ENCODE measurements at regions not wholly inside any gene's neighbourhood (a gene's known extent, or its start where the extent isn't known, plus 50 kb on each side); places are given as distances from the start of the nearest gene placed in this dataset.

GRCh38 chr13:59497621-59498247 lies 666.0 kb downstream of the DIAPH3 start:
- Mint-ChIP-seq H3K4me1 (peaks cover 18% of the 10 kb centered on the region), H3K9me3 (no peaks in the 10 kb centered on the region; the same call in 2 of the 3 replicates), H3K27ac (no peak overlapping the region), H3K36me3 (ENCODE audit: low read depth) (no peaks in the 10 kb centered on the region), H3K27me3 (ENCODE audit: insufficient read depth, low read depth, poor library complexity) (no peaks in the 10 kb centered on the region), H3K4me3 (no peak overlapping the region)
- peaks cover 4% of the 10 kb centered on the region; the same call in 1 of the 2 replicates for H3K36me3 ChIP-seq (ENCODE audit: insufficient read depth)
- DNase-seq (ENCODE audit: low spot score), result no peak
- no peak overlapping the region for H3K4me2 ChIP-seq
- no peak for ATAC-seq
- no peak for TF ChIP-seq REST (IDR thresholded peaks at IDR 0.05; ENCODE audit: unreplicated experiment)
- no peak for TF ChIP-seq NANOG (IDR thresholded peaks at IDR 0.05; ENCODE audit: borderline replicate concordance)
- TF ChIP-seq EZH2 (IDR thresholded peaks at IDR 0.05; ENCODE audit: low read depth, unreplicated experiment), result no peak
- TF ChIP-seq ZNF331 (CRISPR knock-in tag; IDR thresholded peaks at IDR 0.05; ENCODE audit: low read depth), result no peak
- no peak for TF ChIP-seq CTCF (conservative IDR thresholded peaks at IDR 0.05; ENCODE audit: low read depth in 2 of 2)
- no peaks in the 10 kb centered on the region for H4K20me1 ChIP-seq (replicated peaks; ENCODE audit: insufficient read depth)
- no peaks in the 10 kb centered on the region for H3F3A ChIP-seq (replicated peaks; ENCODE audit: low read depth)
- H3K27me3 ChIP-seq (ENCODE audit: insufficient read depth), result no peaks in the 10 kb centered on the region
- no peak overlapping the region for H3K4me3 ChIP-seq
- no peaks in the 10 kb centered on the region for H3K9me2 ChIP-seq (ENCODE audit: insufficient read depth)
- no peaks in the 10 kb centered on the region for H3K4me1 ChIP-seq (ENCODE audit: insufficient read depth)
- peak overlapping the region; percentile 69; the same call in 1 of the 2 replicates for H2AFZ ChIP-seq
- no peaks in the 10 kb centered on the region for H3K79me2 ChIP-seq (replicated peaks; ENCODE audit: insufficient read depth)
- no peak overlapping the region for H3K27ac ChIP-seq (ENCODE audit: low read depth)

- DNase-seq (ENCODE audit: low spot score) (no peak), ATAC-seq (no peak)
- Histone ChIP-seq H3K4me2 (no peak overlapping the region), H3K79me2 (replicated peaks; ENCODE audit: insufficient read depth) (no peaks in the 10 kb centered on the region), H3K36me3 (ENCODE audit: insufficient read depth) (peaks cover 4% of the 10 kb centered on the region; the same call in 1 of the 2 replicates), H3K9me2 (ENCODE audit: insufficient read depth) (no peaks in the 10 kb centered on the region), H4K20me1 (replicated peaks; ENCODE audit: insufficient read depth) (no peaks in the 10 kb centered on the region), H3K4me1 (ENCODE audit: insufficient read depth) (no peaks in the 10 kb centered on the region), H3F3A (replicated peaks; ENCODE audit: low read depth) (no peaks in the 10 kb centered on the region), H3K27me3 (ENCODE audit: insufficient read depth) (no peaks in the 10 kb centered on the region), H3K27ac (ENCODE audit: low read depth) (no peak overlapping the region), H2AFZ (no peak overlapping the region), H3K4me3 (no peak overlapping the region)
- Mint-ChIP-seq H3K27me3 (ENCODE audit: insufficient read depth, low read depth, poor library complexity) (no peaks in the 10 kb centered on the region), H3K4me3 (no peak overlapping the region), H3K27ac (no peak overlapping the region; the same call in 1 of the 2 replicates), H3K36me3 (ENCODE audit: low read depth) (no peaks in the 10 kb centered on the region), H3K4me1 (peaks cover 3% of the 10 kb centered on the region; the same call in 1 of the 3 replicates), H3K9me3 (no peaks in the 10 kb centered on the region; the same call in 2 of the 3 replicates)
- TF ChIP-seq REST (IDR thresholded peaks at IDR 0.05; ENCODE audit: unreplicated experiment), result no peak
Observed at GRCh38 chr13:59501004-59501403, 662.7 kb downstream of the DIAPH3 start.

Data from GM23338 (cell line).